Prostate gland (tissue), 2 donors: ENCODE measurements at regions not wholly inside any gene's neighbourhood (a gene's known extent, or its start where the extent isn't known, plus 50 kb on each side); places are given as distances from the start of the nearest gene placed in this dataset.

Experiments used
- CTCF ChIP-seq, 4 experiments: fragments of 200-600 bp in 2 of 4; fragments of 450-650 bp in 2 of 4; sonication (generic) in 2 of 4; IDR thresholded peaks; 1 replicate in 3 of 4; 2 replicates in 1 of 4; pipeline ENCODE4 v1.5.1; 2016 to 2019; ENCODE audit warnings: antibody characterized with exemption in 4 of 4, mild to moderate bottlenecking in 2 of 4, moderate library complexity in 2 of 4
- POLR2A ChIP-seq: fragments of 450-650 bp; IDR thresholded peaks from one replicate; pipeline ENCODE4 v1.6.1; 2016; ENCODE audit warnings: antibody characterized with exemption, mild to moderate bottlenecking
- POLR2AphosphoS5 ChIP-seq: sonication (generic); formaldehyde crosslinking; IDR thresholded peaks from one replicate; pipeline ENCODE4 v1.6.1; 2017; ENCODE audit warnings: antibody characterized with exemption

- no peak for TF ChIP-seq CTCF (IDR thresholded peaks at IDR 0.05)
- TF ChIP-seq POLR2A: no peak
- TF ChIP-seq POLR2AphosphoS5: peak; percentile 39
Observed at GRCh38 chr5:157912621-157913325, 53.8 kb upstream of the CLINT1 start.
